ENCODE measurements at regions not wholly inside any gene's neighbourhood (a gene's known extent, or its start where the extent isn't known, plus 50 kb on each side); places are given as distances from the start of the nearest gene placed in this dataset.
"Not testable (repeated sequence)": the region's sequence is repeated elsewhere in the genome, so short reads cannot be mapped to it uniquely, and the experiment has no call there.

DNA sequence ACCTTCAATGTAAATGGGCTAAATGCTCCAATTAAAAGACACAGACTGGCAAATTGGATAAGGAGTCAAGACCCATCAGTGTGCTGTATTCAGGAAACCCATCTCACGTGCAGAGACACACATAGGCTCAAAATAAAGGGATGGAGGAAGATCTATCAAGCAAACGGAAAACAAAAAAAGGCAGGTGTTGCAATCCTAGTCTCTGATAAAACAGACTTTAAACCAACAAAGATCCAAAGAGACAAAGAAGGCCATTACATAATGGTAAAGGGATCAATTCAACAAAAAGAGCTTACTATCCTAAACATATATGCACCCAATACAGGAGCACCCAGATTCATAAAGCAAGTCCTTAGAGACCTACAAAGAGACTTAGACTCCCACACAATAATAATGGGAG, 161.6 kb downstream of the AHSP start:
- not testable (repeated sequence) for TF ChIP-seq PKNOX1 (IDR thresholded peaks at IDR 0.05); HDGF (IDR thresholded peaks at IDR 0.05; ENCODE audit: borderline replicate concordance); FOXM1 (IDR thresholded peaks at IDR 0.05; ENCODE audit: borderline replicate concordance); SP1 (IDR thresholded peaks at IDR 0.05)
